Brain pericyte (primary cell): ENCODE measurements at regions not wholly inside any gene's neighbourhood (a gene's known extent, or its start where the extent isn't known, plus 50 kb on each side); places are given as distances from the start of the nearest gene placed in this dataset.

ENCODE experiments used
- DNase-seq: peaks from one replicate; pipeline ENCODE4 v3.0.0-alpha.2; 2012; ENCODE audit warnings: low read depth, low spot score

GRCh38 chr2:66382091-66382490, 52.8 kb upstream of the MEIS1 start:
- no peak for DNase-seq

GRCh38 chr2:66379473-66379872, 55.5 kb upstream of the MEIS1 start:
- no peak for DNase-seq

GRCh38 chr2:66377832-66378231, 57.1 kb upstream of the MEIS1 start:
- no peak for DNase-seq

GRCh38 chr2:66370824-66371223, 64.1 kb upstream of the MEIS1 start:
- no peak for DNase-seq

- no peak for DNase-seq
These were observed 68.3 kb upstream of the MEIS1 start for GRCh38 chr2:66366619-66367018.

GRCh38 chr2:66364495-66365333, 70.2 kb upstream of the MEIS1 start:
- DNase-seq, result no peak

- DNase-seq, result no peak
These were observed 72.2 kb upstream of the MEIS1 start for GRCh38 chr2:66362701-66363100.

- DNase-seq, result no peak
These were observed 88.7 kb upstream of the MEIS1 start for GRCh38 chr2:66346231-66346664.

- DNase-seq, result no peak
These were observed 90.8 kb upstream of the MEIS1 start for GRCh38 chr2:66344087-66344663.

GRCh38 chr2:66343259-66343658, 91.7 kb upstream of the MEIS1 start:
- no peak for DNase-seq

GRCh38 chr2:66340521-66340920, 94.4 kb upstream of the MEIS1 start:
- DNase-seq, result no peak

- no peak for DNase-seq
These were observed 100.5 kb upstream of the MEIS1 start for GRCh38 chr2:66334237-66335029.

- DNase-seq, result no peak
These were observed 103.7 kb upstream of the MEIS1 start for GRCh38 chr2:66331176-66331575.

GRCh38 chr2:66329081-66329605, 105.8 kb upstream of the MEIS1 start:
- DNase-seq, result no peak

- no peak for DNase-seq
These were observed 107.7 kb upstream of the MEIS1 start for GRCh38 chr2:66327066-66327740.

- no peak for DNase-seq
These were observed 109.9 kb upstream of the MEIS1 start for GRCh38 chr2:66324909-66325528.

- no peak for DNase-seq
These were observed 110.6 kb upstream of the MEIS1 start for GRCh38 chr2:66324356-66324755.

- no peak for DNase-seq
These were observed 111.5 kb upstream of the MEIS1 start for GRCh38 chr2:66323406-66323805.

- DNase-seq, result no peak
These were observed 112.2 kb upstream of the MEIS1 start for GRCh38 chr2:66322506-66323260.

- DNase-seq, result no peak
These were observed 116.8 kb upstream of the MEIS1 start for GRCh38 chr2:66318009-66318561.
